Thoracic aorta (tissue), 2 donors: ENCODE measurements at regions not wholly inside any gene's neighbourhood (a gene's known extent, or its start where the extent isn't known, plus 50 kb on each side); places are given as distances from the start of the nearest gene placed in this dataset.

Source experiments
- ATAC-seq: fragments of 150-250 bp; one replicate; pipeline ENCODE4 v1.8.0; 2017; ENCODE audit warnings: low read depth; ENCODE audit not compliant: insufficient number of reproducible peaks, low FRiP score
- DNase-seq: peaks from one replicate; pipeline ENCODE4 v3.0.0-alpha.2; 2020; ENCODE audit warnings: low spot score
- H3K27ac ChIP-seq, 2 donors: fragments of 200-600 bp; sonication (generic); 1 replicate in 1 of 2; 2 replicates in 1 of 2; pipeline ENCODE4 v1.5.1; 2016; ENCODE audit warnings: mild to moderate bottlenecking in 2 of 2, moderate library complexity in 2 of 2
- H3K27me3 ChIP-seq: fragments of 200-600 bp; sonication (generic); replicated peaks from 2 replicates; pipeline ENCODE4 v1.6.0; 2016; ENCODE audit warnings: mild to moderate bottlenecking; ENCODE audit not compliant: insufficient read depth
- H3K36me3 ChIP-seq: fragments of 200-600 bp; sonication (generic); one replicate; pipeline ENCODE4 v1.5.1; 2016
- H3K4me1 ChIP-seq, 2 donors: fragments of 200-600 bp; sonication (generic); 1 replicate in 1 of 2; 2 replicates in 1 of 2; pipeline versions ENCODE4 v1.5.1 to v1.6.0; 2016; ENCODE audit warnings: low read depth in 2 of 2, mild to moderate bottlenecking in 1 of 2; ENCODE audit not compliant: control insufficient read depth in 1 of 2
- H3K4me3 ChIP-seq: fragments of 200-600 bp; sonication (generic); 2 replicates; pipeline ENCODE4 v1.5.1; 2016; ENCODE audit warnings: mild to moderate bottlenecking
- H3K9me3 ChIP-seq: fragments of 200-600 bp; sonication (generic); 2 replicates; pipeline ENCODE4 v1.5.1; 2016
- CTCF ChIP-seq: fragments of 200-600 bp; sonication (generic); IDR thresholded peaks from one replicate; pipeline ENCODE4 v1.5.1; 2019; ENCODE audit warnings: antibody characterized with exemption

GRCh38 chr4:41877020-41877796 lies 58.0 kb upstream of the TMEM33 start:
- DNase-seq (no peak), ATAC-seq (no peak)
- TF ChIP-seq CTCF: no peak
- H3K9me3 ChIP-seq: no peaks in the 10 kb centered on the region
- no peaks in the 10 kb centered on the region for H3K36me3 ChIP-seq
- H3K27ac ChIP-seq: no peak overlapping the region
- H3K4me1 ChIP-seq: peaks cover 16 to 17% of the 10 kb centered on the region in 2 donors
- no peak overlapping the region for H3K4me3 ChIP-seq
- H3K27me3 ChIP-seq: peaks cover 14% of the 10 kb centered on the region

GRCh38 chr4:41874873-41875272 lies 60.4 kb upstream of the TMEM33 start:
- no peaks in the 10 kb centered on the region for H3K36me3 ChIP-seq
- TF ChIP-seq CTCF: no peak
- H3K27ac ChIP-seq: no peak overlapping the region
- peaks cover 10% of the 10 kb centered on the region for H3K27me3 ChIP-seq
- DNase-seq (no peak), ATAC-seq (no peak)
- H3K9me3 ChIP-seq: no peaks in the 10 kb centered on the region
- H3K4me1 ChIP-seq: no peaks in the 10 kb centered on the region
- no peak overlapping the region for H3K4me3 ChIP-seq

GRCh38 chr4:41874398-41874797 lies 60.8 kb upstream of the TMEM33 start:
- Histone ChIP-seq H3K9me3 (no peaks in the 10 kb centered on the region), H3K4me3 (no peak overlapping the region), H3K36me3 (no peaks in the 10 kb centered on the region), H3K27me3 (peaks cover 10% of the 10 kb centered on the region), H3K4me1 (no peaks in the 10 kb centered on the region), H3K27ac (no peak overlapping the region)
- DNase-seq (no peak), ATAC-seq (no peak)
- TF ChIP-seq CTCF: no peak

GRCh38 chr4:41873380-41874295 lies 61.6 kb upstream of the TMEM33 start:
- Histone ChIP-seq H3K9me3 (no peaks in the 10 kb centered on the region), H3K27ac (no peak overlapping the region), H3K4me3 (no peak overlapping the region), H3K4me1 (no peaks in the 10 kb centered on the region), H3K27me3 (peaks cover 10% of the 10 kb centered on the region), H3K36me3 (no peaks in the 10 kb centered on the region)
- DNase-seq: no peak
- ATAC-seq: no peak
- TF ChIP-seq CTCF: no peak

GRCh38 chr4:41870035-41870434 lies 65.2 kb upstream of the TMEM33 start:
- Histone ChIP-seq H3K27ac (no peak overlapping the region), H3K27me3 (peaks cover 22% of the 10 kb centered on the region), H3K9me3 (no peaks in the 10 kb centered on the region), H3K4me1 (peaks cover 0 to 18% of the 10 kb centered on the region in 2 donors), H3K4me3 (no peak overlapping the region), H3K36me3 (no peaks in the 10 kb centered on the region)
- DNase-seq (no peak), ATAC-seq (no peak)
- TF ChIP-seq CTCF: no peak
